Activated CD4-positive, CD25-positive, alpha-beta regulatory T cell treated with anti-CD3 and anti-CD28 coated beads, Interleukin-2, amount 50 U/mL, for 16 hours (primary cell): ENCODE measurements at regions not wholly inside any gene's neighbourhood (a gene's known extent, or its start where the extent isn't known, plus 50 kb on each side); places are given as distances from the start of the nearest gene placed in this dataset.

Experiments used
- DNase-seq: peaks from one replicate; pipeline ENCODE4 v3.0.0-alpha.2; 2020; ENCODE audit warnings: low read depth, low spot score

DNA sequence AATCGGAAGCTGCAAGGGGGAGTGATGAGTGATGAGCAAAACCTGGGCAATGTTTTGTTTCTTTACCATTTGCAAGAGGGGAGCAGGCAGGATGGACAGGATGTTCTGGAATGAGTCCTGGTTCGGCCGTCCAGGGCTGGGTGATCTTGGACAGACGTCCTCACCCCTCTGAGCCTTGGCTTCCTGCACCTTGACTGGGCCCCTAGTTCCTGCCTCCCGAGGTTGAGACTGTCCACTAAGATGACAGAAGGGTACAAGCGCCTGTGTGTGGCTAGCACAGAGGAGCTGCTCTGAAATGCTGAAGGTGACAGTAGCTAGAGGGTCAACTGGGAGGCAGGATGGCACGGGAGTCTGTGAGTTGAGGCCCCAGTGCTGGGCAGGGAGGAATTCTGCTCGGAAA lies 306.2 kb downstream of the MN1 start:
- DNase-seq: no peak

DNA sequence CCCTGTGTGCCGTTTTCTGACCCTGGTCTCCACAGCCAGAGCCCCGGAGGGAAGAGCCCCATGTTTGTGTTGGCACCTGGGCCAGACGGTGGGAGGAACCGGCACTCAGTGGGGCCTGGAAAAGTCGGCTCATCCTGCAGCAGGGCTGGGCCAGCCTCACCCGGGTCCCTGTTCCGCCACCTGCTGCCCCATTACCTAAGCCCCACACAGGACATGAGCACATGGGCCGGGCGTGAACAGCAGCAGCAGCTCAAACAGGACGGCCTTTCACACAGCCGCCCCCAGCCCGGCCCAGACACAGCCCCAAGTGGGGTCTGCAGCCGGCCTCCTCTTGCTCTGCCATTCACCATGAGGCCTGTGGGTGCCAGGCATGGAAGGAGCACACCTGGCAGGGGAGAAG lies 302.4 kb downstream of the MN1 start:
- no peak for DNase-seq

DNA sequence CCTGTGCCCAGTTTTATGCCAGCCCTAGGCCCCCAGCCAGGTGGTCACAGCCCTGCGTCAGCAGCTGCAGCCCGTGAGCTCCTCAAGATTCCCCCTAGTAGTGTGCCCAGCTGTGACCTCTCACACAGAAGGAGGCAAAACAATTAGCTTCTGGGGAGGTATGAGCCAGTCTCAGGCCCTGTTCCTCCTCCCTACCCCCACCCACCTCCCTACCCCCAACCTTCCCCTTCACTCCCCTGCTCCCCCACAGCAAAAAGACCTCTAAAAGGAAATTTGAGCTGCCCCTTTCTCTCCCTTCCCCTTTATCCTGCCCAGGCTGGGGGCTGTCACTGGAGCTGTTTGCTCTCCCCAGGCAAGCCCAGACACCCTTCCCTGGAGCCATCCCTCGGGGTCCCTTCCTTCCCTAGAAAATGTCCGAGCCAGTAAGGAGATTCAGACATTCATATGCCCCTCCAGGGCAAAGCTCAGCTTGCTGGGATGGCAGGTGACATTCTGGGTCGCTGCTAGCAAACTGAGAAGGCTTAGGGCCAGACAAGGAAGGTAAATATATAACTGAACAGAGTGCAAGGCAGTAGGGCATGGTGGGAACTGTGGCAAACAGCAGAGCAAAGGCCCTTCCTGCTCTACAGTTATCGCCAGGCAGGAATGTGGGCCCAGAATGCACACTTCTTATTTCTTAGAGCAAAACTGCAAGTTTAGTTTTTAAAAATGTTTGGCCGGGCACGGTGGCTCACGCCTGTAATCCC lies 300.2 kb downstream of the MN1 start:
- DNase-seq: no peak

DNA sequence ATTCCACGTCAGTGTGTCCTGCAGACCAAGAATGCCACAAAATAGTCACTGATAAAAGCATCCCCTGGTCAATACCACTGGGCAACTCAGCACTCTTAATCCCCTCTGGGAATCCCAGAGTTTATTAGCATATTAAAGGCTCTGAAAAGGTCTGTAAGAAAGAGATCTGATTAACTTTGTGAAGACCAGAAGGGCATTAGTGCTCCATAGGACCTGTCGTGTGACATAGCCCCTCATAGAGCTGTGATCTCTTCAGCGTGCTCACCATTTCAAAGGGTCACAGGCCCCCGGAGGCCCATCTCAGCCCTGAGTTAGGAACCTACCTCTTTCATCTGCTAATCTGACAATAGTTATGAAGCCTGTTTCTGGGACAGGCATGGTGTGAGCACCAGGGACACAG lies 299.2 kb downstream of the MN1 start:
- no peak for DNase-seq

DNA sequence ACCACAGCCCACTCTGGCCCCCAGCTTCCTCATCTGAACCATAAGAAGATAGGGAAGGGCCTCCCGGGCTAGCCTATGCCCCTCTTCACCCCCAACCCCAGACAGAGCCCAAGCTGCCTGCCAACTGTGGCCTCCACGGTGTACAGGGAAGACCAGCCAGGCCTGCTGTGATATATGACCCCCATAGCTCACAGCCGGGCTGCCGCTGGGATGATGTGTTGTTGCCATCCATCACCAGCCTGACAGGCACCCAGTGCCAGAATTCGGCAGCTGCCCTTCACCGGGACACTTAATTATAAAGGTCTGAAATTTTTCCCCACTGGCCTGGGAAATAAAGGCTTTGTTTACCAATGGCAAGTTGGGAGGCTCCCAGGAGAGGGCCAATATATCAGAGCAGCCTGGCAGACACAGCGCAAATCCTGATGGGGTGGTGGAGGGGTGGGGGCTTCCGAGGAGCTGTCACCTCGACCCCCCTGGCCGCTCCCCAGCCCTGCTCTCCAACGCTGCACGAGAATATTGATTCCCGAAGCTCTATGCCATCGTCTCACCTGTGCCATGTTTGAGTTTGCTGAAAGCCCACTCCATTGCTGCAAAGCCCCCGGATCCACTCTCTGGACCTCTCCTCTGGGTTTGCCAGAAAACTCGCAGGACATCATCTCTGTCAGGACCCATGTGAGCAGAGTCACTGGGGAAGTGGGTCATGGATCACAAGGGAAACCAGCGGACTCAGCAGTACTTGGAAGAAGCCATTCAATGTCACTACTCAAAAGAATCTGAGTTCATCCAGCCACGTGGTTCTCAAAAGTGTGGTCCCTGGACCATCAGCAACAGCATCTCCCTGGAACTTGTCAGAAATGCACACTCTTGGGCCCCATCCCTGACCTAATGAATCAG lies 296.9 kb downstream of the MN1 start:
- no peak for DNase-seq

DNA sequence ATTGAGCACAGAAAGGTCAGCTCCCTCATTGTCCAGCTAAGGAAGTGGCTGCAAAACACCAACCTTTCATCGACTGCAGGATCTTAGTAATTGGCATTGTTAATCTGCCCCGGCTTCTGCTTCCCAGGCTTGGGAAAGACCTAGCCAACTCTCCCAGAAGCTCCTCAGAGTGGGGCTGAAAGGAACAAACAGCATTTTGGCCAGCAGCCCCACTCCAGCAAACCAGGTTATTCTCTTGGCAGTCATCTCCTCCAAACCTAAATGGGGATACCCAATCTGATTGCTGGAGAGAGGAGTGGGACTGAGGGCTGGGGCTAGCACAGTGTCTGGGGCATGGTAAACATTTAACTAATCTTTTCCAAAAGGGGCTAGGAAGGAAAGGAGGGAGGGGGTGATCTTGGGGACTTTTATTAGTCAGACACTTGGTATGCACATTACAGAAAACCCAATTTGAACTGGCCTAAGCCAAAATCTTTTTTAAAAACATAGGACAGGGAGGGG lies 294.4 kb downstream of the MN1 start:
- DNase-seq: no peak

DNA sequence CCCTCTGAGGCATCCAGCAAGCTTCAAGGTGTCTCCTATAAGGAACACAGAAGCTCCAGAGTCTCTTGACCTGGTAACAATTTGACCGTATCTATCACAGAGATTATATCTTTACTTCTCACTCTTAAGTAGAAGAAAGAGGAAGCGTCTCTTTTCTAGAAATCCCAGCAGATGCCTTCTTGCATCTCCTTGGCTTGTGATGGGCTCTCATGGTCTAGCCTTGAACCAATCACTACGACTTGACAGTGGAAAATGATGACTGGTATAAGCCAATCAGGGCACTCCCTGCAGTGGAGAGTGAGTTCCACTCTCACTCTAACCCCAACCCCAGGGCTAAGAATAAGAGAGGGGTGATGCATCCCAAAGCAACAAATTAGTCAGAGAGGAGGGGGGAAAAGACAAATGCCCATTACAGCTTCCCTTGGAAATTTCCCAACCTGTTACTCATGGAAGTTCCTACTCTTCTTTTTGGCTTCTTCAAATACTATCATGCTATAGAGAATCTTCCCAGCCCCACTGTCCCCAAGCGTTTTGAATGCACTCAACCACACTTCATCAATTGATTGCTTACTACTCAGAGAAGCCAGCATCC lies 293.5 kb downstream of the MN1 start:
- DNase-seq: no peak

DNA sequence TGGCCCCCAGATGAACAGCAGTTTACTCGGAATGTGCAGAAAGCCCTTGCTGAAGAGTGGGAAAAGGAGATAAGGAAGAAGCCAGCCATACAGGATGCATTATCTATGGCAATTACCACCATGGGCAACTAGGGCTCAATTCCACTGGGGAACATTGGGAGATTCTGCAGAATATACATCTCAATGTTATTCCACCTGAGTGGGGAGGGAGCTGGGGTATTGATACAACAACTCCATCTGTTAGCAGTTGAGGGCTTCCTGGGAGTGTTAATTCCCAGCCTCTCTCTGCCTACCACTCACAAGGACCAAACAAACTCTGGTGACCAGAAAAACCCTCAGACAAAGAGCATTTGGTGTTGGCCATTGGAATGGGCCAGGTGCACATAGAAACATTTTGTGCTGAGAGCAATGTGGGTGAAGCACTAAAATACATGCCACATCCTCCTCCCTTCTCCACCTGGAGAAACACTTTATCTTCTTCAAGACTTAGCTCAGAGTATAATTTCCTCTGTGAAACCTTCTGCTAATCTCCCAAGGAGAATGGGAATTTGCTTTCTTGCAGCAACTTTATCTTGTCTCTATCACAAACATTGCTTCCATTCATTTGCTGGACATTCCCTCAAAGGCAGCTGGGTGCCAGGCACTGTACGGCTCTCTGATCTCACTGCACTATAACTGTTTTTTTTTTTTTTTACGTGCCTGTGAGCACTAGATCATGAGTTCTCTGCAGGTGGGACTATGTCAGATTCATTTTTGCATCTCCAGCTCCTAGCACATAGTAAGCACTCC lies 292.2 kb downstream of the MN1 start:
- DNase-seq: no peak

DNA sequence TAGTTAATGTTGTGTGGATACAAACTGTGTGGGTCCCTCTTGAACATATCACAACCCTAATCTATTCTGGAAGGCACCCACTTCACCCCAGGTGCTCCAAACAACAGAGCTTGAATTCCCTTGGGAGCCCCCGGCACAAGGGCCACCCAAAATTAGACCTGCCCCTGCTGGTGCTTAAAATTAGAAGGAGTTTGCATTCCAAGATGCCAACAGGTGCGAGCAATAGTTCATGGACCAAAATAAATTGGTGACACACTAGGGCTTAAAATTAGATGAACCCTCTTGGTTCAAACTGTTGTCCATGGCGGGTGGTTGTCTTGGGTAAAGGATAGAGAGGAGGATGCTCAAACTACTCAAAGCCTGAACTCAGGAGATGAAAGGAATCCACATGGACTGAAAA lies 291.5 kb downstream of the MN1 start:
- DNase-seq: no peak

DNA sequence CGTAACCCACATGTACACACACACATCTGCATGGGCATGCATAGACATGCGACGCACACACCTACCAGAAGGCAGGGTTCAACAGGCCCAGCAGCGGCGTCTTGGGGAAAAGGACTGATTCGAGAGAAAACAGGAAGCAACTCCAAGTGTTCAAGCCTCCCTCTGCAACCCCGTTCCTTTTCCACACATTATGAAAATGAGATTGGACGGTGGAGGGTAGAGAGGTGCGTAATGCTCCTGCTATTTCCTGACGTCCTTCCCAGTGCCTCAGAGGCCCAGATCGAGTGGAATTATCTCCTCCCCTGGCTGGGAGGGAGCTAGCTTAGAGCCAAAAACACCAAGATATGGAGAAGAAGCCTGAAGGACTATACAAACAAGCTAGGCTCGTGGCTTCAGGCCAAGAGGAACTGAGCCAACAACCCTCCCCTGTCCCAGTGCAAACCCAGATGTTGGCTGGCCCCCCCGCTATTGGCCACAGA lies 289.2 kb downstream of the MN1 start:
- no peak for DNase-seq

DNA sequence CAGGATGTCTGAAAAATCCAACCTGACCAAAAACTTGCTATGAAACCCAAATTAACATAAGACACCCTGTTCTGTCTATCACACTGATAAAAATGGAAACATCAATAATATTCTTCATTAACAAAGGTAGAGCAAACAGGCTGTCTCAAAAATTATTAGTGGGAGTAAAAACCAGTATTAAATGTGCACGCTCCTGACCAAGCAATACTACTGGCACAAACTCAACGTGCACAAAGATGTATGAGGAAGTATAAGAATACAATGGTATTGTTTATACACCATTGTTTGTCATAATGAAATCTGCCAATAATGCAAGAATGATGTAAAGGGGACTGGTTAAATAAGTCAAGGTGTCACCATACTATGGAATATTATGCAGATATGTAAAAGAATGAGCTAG lies 288.5 kb downstream of the MN1 start:
- DNase-seq: no peak

DNA sequence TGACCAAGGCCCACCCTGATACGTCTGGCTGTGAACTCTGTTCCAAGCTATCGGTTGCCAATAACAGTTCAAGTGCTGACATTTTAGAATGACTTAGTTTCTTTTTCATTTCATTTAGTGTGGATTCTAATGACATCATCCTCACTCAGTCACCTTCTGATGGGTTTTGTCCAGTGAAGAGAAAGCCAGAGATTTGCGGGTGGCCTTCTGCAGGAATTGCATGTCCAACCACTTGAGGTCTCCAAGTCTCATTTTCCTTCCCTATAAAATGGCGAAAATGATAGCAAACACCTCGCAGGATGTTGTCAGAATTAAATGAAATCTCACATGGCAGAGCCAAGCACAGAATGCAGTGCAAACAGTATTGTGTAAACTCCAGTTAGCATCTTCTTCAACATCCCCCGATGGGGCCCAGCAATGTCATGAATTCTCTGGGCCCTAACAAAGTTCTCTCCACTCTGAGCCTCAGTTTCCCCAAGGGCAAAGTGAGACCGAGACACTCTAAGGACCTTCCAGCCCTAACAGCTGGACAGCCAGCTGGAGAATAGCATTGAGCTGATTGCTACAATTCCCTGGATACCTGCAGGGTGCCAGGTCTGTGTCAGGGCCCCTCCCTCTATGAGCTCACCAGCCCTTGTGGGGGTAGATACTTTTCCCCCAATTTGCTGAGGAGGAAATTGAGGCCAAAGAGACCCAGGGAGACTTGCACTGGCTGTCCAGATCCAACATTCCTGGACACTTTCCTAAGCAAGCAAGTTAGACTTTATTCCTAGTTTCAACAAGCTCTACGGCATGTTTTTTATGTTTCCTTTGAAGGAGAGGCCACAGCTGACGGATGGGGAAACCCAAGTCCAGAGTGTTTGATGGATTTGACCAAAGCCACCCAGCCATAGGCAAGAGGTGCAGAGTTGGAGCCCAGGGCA lies 286.7 kb downstream of the MN1 start:
- DNase-seq: no peak

DNA sequence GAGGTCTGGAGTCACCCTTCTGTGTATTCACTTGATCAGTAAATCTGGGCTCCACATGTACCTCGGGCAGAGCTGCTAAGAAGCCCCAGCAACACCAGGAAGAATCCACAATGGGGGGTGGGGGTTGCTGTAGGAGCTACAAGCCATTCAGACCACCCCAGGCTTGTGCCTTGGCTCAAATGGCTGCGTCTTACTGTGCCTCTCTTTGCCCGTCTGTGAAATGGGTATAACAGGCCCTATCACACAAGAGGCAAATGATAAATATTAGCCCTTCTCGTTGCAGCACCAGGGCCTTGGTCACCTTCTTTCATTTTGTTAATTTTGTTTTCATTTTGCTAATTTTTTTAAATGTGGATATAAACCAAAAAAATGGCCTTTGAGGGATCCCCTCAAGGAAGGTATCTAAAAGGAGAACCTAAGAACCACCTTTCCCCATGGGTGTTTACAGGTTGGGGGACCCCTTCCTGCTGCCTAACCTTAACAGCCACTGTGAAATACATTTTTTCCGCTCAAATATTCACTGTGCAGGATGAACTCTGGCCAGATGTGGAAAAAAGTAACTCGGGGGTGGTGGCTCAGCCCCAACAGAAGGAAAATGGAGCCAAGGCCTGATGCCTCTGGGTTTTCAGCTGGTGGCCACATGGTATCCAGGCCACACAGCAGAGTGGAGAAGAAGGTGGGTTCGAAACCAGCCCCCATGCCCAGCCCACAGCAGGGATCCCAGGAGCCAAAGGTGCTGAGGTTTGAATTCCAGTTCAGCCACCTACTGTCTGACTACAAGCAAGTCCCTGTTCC lies 284.0 kb downstream of the MN1 start:
- no peak for DNase-seq

DNA sequence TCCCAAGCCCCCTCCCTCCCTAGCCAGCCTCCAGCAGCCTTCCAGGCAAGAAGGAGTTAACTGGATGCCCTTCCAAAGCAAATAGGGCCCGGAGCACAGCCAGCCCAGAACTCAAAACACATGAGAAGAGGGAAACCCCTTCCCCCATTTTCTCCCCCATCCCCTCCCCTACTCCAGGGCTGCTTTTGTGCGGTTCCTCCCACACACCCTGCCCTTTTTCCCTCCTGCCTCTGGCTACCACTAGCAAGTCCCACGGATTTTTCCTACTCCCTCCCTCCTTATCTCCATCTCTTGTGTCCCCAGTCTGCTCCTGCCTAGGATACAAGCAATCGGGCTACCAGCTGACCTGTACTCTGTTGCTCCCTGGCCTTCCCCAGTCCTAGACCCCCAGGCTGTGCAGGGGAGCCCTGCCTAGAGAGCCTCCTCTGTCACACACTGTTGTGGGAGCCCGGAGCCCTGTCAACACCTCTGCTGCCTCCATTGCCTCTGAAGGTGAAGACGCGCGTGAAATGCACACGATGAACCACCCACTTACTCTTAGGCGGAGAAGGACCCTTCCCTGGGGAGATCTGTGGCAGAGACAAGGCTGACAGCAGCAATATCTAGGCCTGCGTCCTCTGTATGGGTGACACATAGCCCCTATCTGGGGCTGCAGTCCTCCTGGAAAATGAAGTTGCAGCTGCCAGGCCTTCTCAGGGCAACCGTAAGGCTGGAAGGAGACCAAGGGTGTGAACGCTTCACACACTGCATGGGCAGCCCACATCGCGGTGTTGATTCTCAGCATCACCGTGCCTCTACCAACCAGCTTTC lies 282.8 kb downstream of the MN1 start:
- no peak for DNase-seq

DNA sequence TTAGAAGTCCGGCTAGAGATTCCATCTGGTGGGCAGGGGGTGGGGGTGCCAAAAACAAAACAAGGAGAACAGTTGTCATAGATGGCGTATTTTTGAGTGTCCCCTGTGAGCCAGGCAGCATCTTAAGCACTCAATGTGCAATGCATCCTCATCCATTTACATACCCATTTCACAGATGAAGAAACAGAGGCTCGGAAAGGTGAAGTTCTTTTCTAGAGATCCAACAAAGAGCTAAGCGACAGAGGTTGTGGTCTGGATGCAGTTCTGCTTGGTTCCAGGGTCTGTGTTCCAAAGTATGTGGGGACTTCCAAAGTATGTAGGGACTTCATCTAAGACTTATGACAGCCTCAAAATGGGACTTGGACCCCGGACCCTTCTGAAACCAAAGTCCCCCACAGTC lies 277.8 kb downstream of the MN1 start:
- no peak for DNase-seq

DNA sequence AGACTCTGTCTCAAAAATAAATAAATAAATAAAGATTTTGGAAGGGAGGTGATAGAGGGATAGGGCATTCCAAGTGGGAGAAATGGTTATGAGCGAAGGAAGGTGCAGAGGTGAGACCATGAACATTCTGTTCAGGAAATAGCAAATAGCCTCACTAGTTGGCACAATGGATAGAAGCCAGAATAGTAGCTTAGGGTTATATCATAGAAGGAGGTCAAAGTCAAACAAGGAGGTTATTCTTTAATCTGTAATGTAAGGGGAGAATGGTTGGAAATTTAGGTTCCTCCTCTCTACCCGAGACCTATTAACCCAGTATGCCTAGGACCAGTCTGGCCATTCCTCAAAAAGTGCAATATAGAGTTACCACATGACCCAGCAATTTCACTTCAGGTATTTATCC lies 275.8 kb downstream of the MN1 start:
- DNase-seq: no peak

DNA sequence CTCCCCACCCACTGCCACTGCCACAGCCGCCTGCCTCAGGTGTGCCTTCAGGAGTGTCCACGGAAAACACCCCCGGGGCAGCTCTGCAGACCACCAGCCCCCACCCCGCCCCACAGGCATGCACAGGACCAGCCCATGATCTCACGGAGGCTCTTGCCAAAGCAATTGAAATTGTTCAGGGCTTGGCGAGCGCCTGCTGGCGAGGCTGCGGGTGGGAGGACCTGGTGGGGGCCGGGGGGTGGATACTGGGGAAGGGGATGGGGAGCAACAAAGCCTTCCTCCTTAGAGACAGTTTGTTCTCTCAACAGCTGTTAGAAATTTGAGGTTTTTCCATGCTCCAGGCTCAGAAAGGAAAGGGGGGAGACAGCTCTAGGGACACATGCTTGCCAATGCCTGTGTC lies 274.7 kb downstream of the MN1 start:
- no peak for DNase-seq

DNA sequence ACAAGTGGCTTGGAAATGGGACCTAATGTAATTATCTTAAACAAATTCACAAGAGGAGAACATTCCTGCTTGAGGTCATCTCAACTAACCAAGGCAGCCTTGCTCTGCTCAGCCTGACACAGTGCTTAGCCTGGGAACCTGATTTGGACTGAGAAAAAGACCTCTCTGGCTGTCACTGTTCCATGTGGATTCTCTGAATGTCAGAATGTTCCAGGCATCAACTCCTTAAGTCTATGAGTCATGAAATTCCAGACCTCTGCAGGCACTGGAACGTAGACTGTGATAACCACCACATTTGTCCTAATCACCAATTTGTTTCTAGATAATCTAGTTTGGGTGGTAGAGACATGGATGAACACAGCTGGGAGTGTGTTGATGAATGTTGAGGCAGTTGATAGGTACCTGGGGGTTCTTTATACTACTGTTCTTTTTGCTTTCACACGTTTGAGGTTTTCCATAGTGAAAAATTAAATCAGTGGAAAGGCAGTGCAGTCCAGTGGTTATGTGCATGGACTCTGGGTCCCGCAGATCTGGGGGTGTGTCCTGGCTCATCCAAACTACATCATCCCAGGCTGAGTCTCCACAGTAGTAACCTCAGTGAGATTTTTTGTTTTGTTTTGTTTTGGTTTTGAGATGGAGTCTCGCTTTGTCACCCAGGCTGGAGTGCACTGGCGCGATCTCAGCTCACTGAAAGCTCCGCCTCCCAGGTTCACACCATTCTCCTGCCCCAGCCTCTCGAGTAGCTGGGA lies 269.6 kb downstream of the MN1 start:
- DNase-seq: no peak
